OCI-LY7 (cell line): ENCODE measurements at regions not wholly inside any gene's neighbourhood (a gene's known extent, or its start where the extent isn't known, plus 50 kb on each side); places are given as distances from the start of the nearest gene placed in this dataset.

Experiments
- BruUV-seq: library from RNA; stranded (reverse); fragments of 400-500 nt; replicated peaks from 2 replicates; lab custom pipeline; 2021; lab: Mats Ljungman, UMichigan
- CTCF ChIA-PET: fragments of 300-600 bp; sonication (Branson Sonifier 250); formaldehyde crosslinking; loops from one replicate; lab custom pipeline; 2022; ENCODE audit warnings: antibody characterized with exemption; ENCODE audit not compliant: unreplicated experiment; lab: Charles Lee
- POLR2A ChIA-PET: fragments of 300-600 bp; sonication (Branson Sonifier 250); formaldehyde crosslinking; loops from one replicate; lab custom pipeline; 2022; ENCODE audit warnings: antibody characterized with exemption; lab: Charles Lee
- DNase-seq: peaks from one replicate; pipeline ENCODE4 v3.0.0-alpha.2; 2015; ENCODE audit warnings: low spot score
- H2AFZ ChIP-seq: fragments of 200-600 bp; sonication (generic), shearing (Covaris generic); 2 replicates; pipeline ENCODE4 v1.6.1; 2014; ENCODE audit warnings: mild to moderate bottlenecking, antibody characterized with exemption, low read length, moderate library complexity
- H3K27ac ChIP-seq: fragments of 200-600 bp; sonication (generic); 2 replicates; pipeline ENCODE4 v1.5.1; 2014; ENCODE audit warnings: mixed run types, low read depth, mild to moderate bottlenecking, moderate library complexity, low read length, inconsistent platforms; ENCODE audit not compliant: poor library complexity, severe bottlenecking
- H3K36me3 ChIP-seq: fragments of 200-600 bp; sonication (generic); 2 replicates; pipeline ENCODE4 v1.6.1; 2014; ENCODE audit warnings: mild to moderate bottlenecking, antibody characterized with exemption, low read length, moderate library complexity, mixed read lengths; ENCODE audit not compliant: insufficient read depth
- H3K4me1 ChIP-seq: fragments of 200-600 bp; sonication (generic); 2 replicates; pipeline ENCODE4 v1.5.1; 2014; ENCODE audit warnings: mild to moderate bottlenecking, low read length; ENCODE audit not compliant: insufficient read depth, poor library complexity, severe bottlenecking
- H3K4me2 ChIP-seq: fragments of 200-600 bp; sonication (generic); 2 replicates; pipeline ENCODE4 v1.6.1; 2014; ENCODE audit warnings: mild to moderate bottlenecking, low read length
- H3K4me3 ChIP-seq: fragments of 200-600 bp; sonication (generic); 2 replicates; pipeline ENCODE4 v1.5.1; 2014; ENCODE audit warnings: mild to moderate bottlenecking, low read depth, low read length; ENCODE audit not compliant: poor library complexity, severe bottlenecking
- H3K79me2 ChIP-seq: fragments of 200-600 bp; sonication (generic); 2 replicates; pipeline ENCODE4 v1.6.1; 2016; ENCODE audit warnings: low read depth, mild to moderate bottlenecking, low read length, moderate library complexity, mixed read lengths; ENCODE audit not compliant: insufficient read depth
- H3K9me2 ChIP-seq: fragments of 200-600 bp; sonication (generic); 2 replicates; pipeline ENCODE4 v1.6.1; 2016; ENCODE audit warnings: mild to moderate bottlenecking, low read length, mixed read lengths; ENCODE audit not compliant: insufficient read depth
- H3K9me3 ChIP-seq: fragments of 200-600 bp; sonication (generic); 2 replicates; pipeline ENCODE4 v1.6.1; 2014; ENCODE audit warnings: mild to moderate bottlenecking, mixed run types, low read length, mixed read lengths
- H4K20me1 ChIP-seq: fragments of 200-600 bp; sonication (generic); 2 replicates; pipeline ENCODE4 v1.6.1; 2014; ENCODE audit warnings: mild to moderate bottlenecking, antibody characterized with exemption, low read length, moderate library complexity, mixed read lengths; ENCODE audit not compliant: insufficient read depth
- EZH2phosphoT487 ChIP-seq: fragments of 200-600 bp; sonication (generic); IDR thresholded peaks from 2 replicates; pipeline ENCODE4 v1.6.1; 2018; ENCODE audit warnings: low read depth, borderline replicate concordance, mild to moderate bottlenecking, mixed run types, antibody characterized with exemption, low read length, moderate library complexity, mixed read lengths
- intact Hi-C: fragments of 100-400 bp; cut with micrococcal nuclease; formaldehyde crosslinking; loops from one replicate; pipeline ENCODE4 v1.10.0; 2022; ENCODE audit not compliant: unreplicated experiment
- TF ChIP-seq, protein P1 (sequence below): fragments of 200-600 bp; sonication (generic); conservative IDR thresholded peaks from 2 replicates; pipeline ENCODE4 v1.5.1; 2014; ENCODE audit warnings: mild to moderate bottlenecking, antibody characterized with exemption, low read length, moderate library complexity, mixed read lengths

GRCh38 chr13:63048653-63049052 is 1633.0 kb upstream of the PCDH20 start:
- Histone ChIP-seq H2AFZ (no peak overlapping the region), H4K20me1 (no peaks in the 10 kb centered on the region), H3K4me1 (no peaks in the 10 kb centered on the region), H3K36me3 (no peaks in the 10 kb centered on the region), H3K9me3 (no peaks in the 10 kb centered on the region), H3K79me2 (no peaks in the 10 kb centered on the region), H3K9me2 (no peaks in the 10 kb centered on the region), H3K4me3 (no peak overlapping the region), H3K27ac (no peak overlapping the region), H3K4me2 (no peak overlapping the region)
- intact Hi-C loops: no loop called here
- DNase-seq: no peak
- no TSS peak for BruUV-seq
- TF ChIP-seq EZH2phosphoT487: no peak
- TF ChIP-seq, protein P1, sequence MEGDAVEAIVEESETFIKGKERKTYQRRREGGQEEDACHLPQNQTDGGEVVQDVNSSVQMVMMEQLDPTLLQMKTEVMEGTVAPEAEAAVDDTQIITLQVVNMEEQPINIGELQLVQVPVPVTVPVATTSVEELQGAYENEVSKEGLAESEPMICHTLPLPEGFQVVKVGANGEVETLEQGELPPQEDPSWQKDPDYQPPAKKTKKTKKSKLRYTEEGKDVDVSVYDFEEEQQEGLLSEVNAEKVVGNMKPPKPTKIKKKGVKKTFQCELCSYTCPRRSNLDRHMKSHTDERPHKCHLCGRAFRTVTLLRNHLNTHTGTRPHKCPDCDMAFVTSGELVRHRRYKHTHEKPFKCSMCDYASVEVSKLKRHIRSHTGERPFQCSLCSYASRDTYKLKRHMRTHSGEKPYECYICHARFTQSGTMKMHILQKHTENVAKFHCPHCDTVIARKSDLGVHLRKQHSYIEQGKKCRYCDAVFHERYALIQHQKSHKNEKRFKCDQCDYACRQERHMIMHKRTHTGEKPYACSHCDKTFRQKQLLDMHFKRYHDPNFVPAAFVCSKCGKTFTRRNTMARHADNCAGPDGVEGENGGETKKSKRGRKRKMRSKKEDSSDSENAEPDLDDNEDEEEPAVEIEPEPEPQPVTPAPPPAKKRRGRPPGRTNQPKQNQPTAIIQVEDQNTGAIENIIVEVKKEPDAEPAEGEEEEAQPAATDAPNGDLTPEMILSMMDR: 0 out of 2 replicates have a peak, but pooled peaks have one; percentile 23
- CTCF ChIA-PET: no interaction called here
- POLR2A ChIA-PET: interaction anchor here (0.6 kb wide), 1 partner anchor 22 kb away, joined by 3 read pairs; no protein-coding TSS in a partner anchor

GRCh38 chr13:63044589-63045313 is 1629.1 kb upstream of the PCDH20 start:
- no peak overlapping the region for H3K4me2 ChIP-seq
- H3K4me3 ChIP-seq: no peak overlapping the region
- intact Hi-C loops: no loop called here
- no peak overlapping the region for H3K27ac ChIP-seq
- ChIA-PET CTCF (no interaction called here), POLR2A (no interaction called here)
- no peak for DNase-seq
- TF ChIP-seq, protein P1: no peak
- no peak for TF ChIP-seq EZH2phosphoT487
- H4K20me1 ChIP-seq: no peaks in the 10 kb centered on the region
- H2AFZ ChIP-seq: no peak overlapping the region
- peaks cover 4% of the 10 kb centered on the region; the same call in 1 of the 2 replicates for H3K9me3 ChIP-seq
- no peaks in the 10 kb centered on the region for H3K79me2 ChIP-seq
- H3K36me3 ChIP-seq: no peaks in the 10 kb centered on the region
- H3K4me1 ChIP-seq: no peaks in the 10 kb centered on the region
- BruUV-seq: no TSS peak
- no peaks in the 10 kb centered on the region for H3K9me2 ChIP-seq

- Histone ChIP-seq H2AFZ (no peak overlapping the region), H3K9me3 (peaks cover 4% of the 10 kb centered on the region; the same call in 1 of the 2 replicates), H3K27ac (no peak overlapping the region), H3K36me3 (no peaks in the 10 kb centered on the region), H3K4me2 (no peak overlapping the region), H3K4me1 (no peaks in the 10 kb centered on the region), H3K4me3 (no peak overlapping the region), H3K9me2 (no peaks in the 10 kb centered on the region), H3K79me2 (no peaks in the 10 kb centered on the region), H4K20me1 (no peaks in the 10 kb centered on the region)
- intact Hi-C loops: no loop called here
- ChIA-PET CTCF (no interaction called here), POLR2A (interaction anchor here (0.6 kb wide), 1 partner anchor 364 kb away, joined by 3 read pairs; no protein-coding TSS in a partner anchor)
- TF ChIP-seq EZH2phosphoT487: no peak
- TF ChIP-seq, protein P1: no peak
- no TSS peak for BruUV-seq
- DNase-seq: no peak
Observed at GRCh38 chr13:63042686-63043085, 1627.0 kb upstream of the PCDH20 start.
